Cardiac fibroblast (primary cell): ENCODE measurements at regions not wholly inside any gene's neighbourhood (a gene's known extent, or its start where the extent isn't known, plus 50 kb on each side); places are given as distances from the start of the nearest gene placed in this dataset.

Source experiments
- DNase-seq, 2 donors: peaks; one replicate each; pipeline versions ENCODE4 v3.0.0 to v3.0.0-alpha.2; 2010; ENCODE audit warnings: low read depth in 2 of 2
- H3K4me3 ChIP-seq, 2 donors: replicated peaks in 1 of 2; 1 replicate in 1 of 2; 2 replicates in 1 of 2; pipeline ENCODE4 v1.5.1; 2011; ENCODE audit warnings: low read depth in 2 of 2, low read length in 2 of 2, mild to moderate bottlenecking in 2 of 2, moderate library complexity in 1 of 2
- CTCF ChIP-seq: IDR thresholded peaks from one replicate; pipeline ENCODE4 v1.5.1; 2011; ENCODE audit warnings: low read depth, mild to moderate bottlenecking, low read length, inconsistent platforms

- no peak overlapping the region for H3K4me3 ChIP-seq
- DNase-seq, result no peak
- TF ChIP-seq CTCF, result no peak
Measured at GRCh38 chr13:106915146-106915545, 347.2 kb upstream of the ARGLU1 start.

- no peak for TF ChIP-seq CTCF
- H3K4me3 ChIP-seq, result no peak overlapping the region
- no peak for DNase-seq
Measured at GRCh38 chr13:106911627-106912026, 343.7 kb upstream of the ARGLU1 start.

- H3K4me3 ChIP-seq, result no peak overlapping the region
- no peak for DNase-seq
- TF ChIP-seq CTCF, result no peak
Measured at GRCh38 chr13:106911020-106911419, 343.1 kb upstream of the ARGLU1 start.

GRCh38 chr13:106906426-106906996, 338.6 kb upstream of the ARGLU1 start:
- DNase-seq, result no peak
- no peak overlapping the region for H3K4me3 ChIP-seq
- no peak for TF ChIP-seq CTCF

GRCh38 chr13:106905380-106906162, 337.6 kb upstream of the ARGLU1 start:
- TF ChIP-seq CTCF, result no peak
- no peak overlapping the region for H3K4me3 ChIP-seq
- DNase-seq, result no peak

GRCh38 chr13:106899442-106899841, 331.5 kb upstream of the ARGLU1 start:
- no peak for DNase-seq
- H3K4me3 ChIP-seq, result no peak overlapping the region
- TF ChIP-seq CTCF, result no peak
